Ovary (tissue), 3 donors: ENCODE measurements at regions not wholly inside any gene's neighbourhood (a gene's known extent, or its start where the extent isn't known, plus 50 kb on each side); places are given as distances from the start of the nearest gene placed in this dataset.

Experiments
- EP300 ChIP-seq: sonication (generic); formaldehyde crosslinking; IDR thresholded peaks from one replicate; pipeline ENCODE4 v1.6.1; 2017; ENCODE audit warnings: antibody characterized with exemption
- POLR2A ChIP-seq: fragments of 450-650 bp; IDR thresholded peaks from one replicate; pipeline ENCODE4 v1.6.1; 2017; ENCODE audit warnings: antibody characterized with exemption, mild to moderate bottlenecking, moderate library complexity
- TF ChIP-seq, protein P1 (sequence below), 3 donors: fragments of 450-650 bp in 2 of 3; fragments of 200-600 bp in 1 of 3; IDR thresholded peaks; one replicate each; pipeline versions ENCODE4 v1.5.1 to v1.8.0; 2016 to 2022; ENCODE audit warnings: antibody characterized with exemption in 3 of 3, mild to moderate bottlenecking in 1 of 3
- donor health status: DM: no; HTN: no; CAD: no.

GRCh38 chr5:126233256-126233655 lies 190.0 kb upstream of the GRAMD2B start:
- TF ChIP-seq POLR2A (no peak), EP300 (no peak)
- TF ChIP-seq, protein P1, sequence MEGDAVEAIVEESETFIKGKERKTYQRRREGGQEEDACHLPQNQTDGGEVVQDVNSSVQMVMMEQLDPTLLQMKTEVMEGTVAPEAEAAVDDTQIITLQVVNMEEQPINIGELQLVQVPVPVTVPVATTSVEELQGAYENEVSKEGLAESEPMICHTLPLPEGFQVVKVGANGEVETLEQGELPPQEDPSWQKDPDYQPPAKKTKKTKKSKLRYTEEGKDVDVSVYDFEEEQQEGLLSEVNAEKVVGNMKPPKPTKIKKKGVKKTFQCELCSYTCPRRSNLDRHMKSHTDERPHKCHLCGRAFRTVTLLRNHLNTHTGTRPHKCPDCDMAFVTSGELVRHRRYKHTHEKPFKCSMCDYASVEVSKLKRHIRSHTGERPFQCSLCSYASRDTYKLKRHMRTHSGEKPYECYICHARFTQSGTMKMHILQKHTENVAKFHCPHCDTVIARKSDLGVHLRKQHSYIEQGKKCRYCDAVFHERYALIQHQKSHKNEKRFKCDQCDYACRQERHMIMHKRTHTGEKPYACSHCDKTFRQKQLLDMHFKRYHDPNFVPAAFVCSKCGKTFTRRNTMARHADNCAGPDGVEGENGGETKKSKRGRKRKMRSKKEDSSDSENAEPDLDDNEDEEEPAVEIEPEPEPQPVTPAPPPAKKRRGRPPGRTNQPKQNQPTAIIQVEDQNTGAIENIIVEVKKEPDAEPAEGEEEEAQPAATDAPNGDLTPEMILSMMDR (IDR thresholded peaks at IDR 0.05): no peak
